ENCODE measurements at regions not wholly inside any gene's neighbourhood (a gene's known extent, or its start where the extent isn't known, plus 50 kb on each side); places are given as distances from the start of the nearest gene placed in this dataset.

DNA sequence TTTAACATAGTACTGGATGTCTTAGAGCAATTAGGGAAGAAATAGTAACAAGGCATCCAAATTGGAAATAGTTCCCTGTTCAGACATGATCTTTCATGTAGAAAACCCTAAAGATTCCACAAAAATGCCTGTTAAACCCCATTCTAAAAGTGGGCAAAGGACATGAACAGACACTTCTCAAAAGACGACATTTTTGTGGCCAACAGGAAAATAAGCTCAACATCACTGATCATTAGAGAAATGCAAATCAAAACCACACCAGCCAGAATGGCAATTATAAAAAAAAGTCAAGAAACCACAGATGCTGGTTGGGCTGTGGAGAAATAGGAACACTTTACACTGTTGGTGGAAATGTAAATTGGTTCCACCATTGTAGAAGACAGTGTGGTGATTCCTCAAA lies 109.9 kb upstream of the MOCS1 start:
- no peak for ATAC-seq

DNA sequence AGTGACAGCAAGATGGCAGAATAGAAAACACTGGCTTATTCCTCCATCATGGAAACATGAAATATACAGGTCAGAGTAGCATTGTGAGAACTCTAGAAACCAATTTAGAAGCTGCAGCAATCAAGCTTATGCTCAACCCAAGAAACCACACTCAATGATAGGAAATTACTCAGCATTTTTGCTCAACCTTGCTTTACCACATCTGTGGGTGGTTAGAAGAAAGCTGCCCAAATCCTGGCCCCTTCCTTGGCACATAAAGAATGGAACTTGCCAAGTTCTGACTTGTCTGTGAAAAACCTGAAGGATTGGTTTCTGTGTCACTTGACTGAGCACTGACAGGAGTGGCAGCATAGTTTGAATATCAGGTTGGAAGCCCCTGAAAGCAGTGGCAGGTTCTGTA lies 108.0 kb upstream of the MOCS1 start:
- intact Hi-C loops (cut with DNase I): no loop called here
- ATAC-seq (no peak), DNase-seq (ENCODE audit: missing footprints) (no peak)

More for the DNA sequence above, 109.9 kb upstream of the MOCS1 start:
- intact Hi-C loops (cut with DNase I): no loop called here
- no peak for DNase-seq (ENCODE audit: missing footprints)

DNA sequence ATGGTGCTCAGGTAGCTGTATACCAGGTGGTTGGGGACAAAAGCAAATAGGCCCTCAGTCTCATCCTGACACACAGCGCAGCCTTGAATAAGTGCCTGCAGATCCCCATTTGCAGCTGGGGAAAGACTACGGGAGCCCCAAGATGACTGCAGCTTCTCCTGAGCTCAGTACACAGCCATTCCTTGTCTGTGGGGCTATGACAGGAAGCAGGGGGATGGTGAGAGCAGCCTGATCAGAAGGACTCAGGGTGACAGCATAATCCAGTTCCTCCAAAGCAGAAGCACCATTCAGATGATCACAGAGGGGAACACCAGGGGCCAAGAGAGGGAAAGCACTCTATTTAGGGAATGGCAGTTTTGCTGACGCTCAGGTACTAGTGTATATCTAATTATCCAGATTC lies 104.8 kb upstream of the MOCS1 start:
- DNase-seq (ENCODE audit: missing footprints) (no peak), ATAC-seq (no peak)
- intact Hi-C loops (cut with DNase I): no loop called here

DNA sequence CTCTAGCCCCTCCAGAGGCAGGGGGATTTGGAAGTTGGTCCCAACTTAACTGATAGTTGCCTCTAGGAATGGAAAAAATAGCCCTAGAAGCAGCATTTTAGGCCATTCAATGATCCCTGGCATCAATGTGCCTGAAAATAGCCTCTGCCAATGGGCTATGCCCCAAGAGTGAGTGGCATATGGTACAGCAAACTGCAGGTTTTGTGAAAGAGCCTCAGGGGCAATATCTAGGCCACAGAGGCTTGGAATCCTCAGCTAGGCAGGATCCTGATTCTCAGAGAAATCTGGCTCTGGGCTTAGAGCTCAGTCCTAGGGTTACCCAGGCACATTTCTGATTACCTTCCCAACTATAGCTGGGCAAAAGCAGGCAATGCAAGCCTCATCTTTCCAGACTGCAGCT lies 104.4 kb upstream of the MOCS1 start:
- ATAC-seq: no peak
- intact Hi-C loops (cut with DNase I): no loop called here
- no peak for DNase-seq (ENCODE audit: missing footprints)

DNA sequence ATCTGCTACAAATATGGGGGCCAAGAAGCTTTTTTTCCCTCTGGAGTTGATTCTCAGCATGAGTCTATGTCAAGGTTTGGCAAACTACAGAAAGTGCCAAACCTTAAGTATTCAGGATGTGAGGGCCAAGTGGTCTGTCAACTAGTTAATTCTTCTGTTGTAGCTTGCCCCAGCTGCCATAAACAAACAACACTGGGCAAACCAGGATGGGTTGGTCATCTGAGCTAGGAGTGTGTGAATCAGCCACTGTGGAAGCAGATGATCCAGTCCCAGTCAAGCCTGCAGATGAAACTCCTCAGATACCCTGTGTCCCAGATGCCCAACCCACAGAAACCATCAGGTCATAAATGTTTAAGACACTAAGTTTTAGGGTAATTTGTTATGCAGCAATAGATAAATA lies 103.0 kb upstream of the MOCS1 start:
- ATAC-seq (no peak), DNase-seq (ENCODE audit: missing footprints) (no peak)
- intact Hi-C loops (cut with DNase I): no loop called here

DNA sequence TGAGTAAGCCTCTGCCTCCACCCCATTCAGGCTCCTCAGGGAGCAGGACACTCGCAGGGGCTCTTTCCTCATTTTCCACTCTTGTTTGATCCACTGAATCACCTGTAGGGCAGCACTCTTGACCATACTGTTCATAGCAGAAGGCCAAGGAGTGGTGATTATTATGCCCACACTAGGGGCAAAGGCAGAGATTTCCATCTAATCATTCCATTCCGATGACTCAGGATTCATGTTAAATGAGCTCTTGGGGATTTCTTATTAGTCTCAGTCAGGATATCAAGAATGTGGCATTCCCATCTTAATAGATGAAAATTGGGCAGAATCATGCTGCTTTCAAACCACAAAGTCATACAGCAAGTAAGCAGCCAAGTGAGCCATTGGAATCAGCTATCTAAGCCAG lies 101.9 kb upstream of the MOCS1 start:
- no peak for ATAC-seq
- intact Hi-C loops (cut with DNase I): no loop called here
- no peak for DNase-seq (ENCODE audit: missing footprints)

DNA sequence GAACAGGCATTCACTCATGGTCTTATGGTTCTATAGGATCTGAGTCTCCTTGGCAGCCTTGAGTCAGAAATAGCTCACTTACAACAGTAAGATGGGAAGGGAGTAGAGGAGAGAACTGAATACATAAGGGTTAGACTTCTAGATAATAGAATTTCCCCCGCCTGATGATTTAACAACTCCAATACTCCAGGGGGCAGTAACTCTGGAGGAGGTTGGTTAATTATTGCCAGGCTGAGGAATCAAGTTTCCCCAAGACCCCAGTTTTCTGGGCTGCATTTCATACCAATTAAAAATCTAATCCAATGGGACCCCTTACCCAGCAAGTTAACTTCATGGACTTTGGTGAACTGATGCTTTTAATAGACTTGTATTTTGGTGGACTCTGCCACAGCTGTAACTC lies 94.2 kb upstream of the MOCS1 start:
- ATAC-seq: no peak
- intact Hi-C loops (cut with DNase I): no loop called here
- DNase-seq (ENCODE audit: missing footprints): no peak

DNA sequence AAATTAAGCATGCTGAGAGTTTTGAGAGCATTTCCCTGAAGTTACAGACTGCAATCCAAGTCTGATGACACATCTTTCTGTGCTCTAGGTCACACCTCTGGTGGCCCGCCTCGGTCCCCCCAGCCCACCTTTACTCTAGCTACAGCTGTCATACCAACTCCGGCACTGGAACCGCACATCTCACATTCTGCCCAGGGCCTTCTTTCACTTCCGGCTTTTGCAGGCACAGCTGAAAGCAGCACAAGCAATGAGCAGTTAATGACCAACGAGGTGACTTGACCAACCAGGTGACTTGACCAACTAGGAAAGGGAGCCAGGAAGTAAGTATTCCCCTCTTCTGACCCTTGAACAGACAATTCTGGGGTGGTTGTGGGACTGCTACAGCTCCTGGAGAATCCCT lies 88.6 kb upstream of the MOCS1 start:
- intact Hi-C loops (cut with DNase I): no loop called here
- ATAC-seq (no peak), DNase-seq (ENCODE audit: missing footprints) (no peak)

DNA sequence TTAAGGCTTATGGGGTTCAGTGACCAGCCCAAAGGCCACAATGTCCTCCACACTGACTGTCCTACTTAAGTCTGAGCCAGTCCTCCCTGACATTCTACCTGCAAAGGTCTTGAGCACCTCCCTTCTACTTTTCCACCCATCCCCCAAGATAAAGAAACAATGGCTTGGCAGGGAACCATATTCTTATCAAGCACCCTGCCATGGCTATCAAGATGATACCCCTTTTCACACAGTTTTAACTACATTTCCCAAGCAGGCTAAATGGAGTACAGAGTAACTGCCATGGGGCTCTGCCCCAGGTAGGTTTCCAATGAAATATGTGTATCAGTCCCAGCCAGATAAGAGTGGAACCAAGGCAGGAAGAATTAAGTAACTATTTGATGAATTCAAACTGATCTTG lies 85.9 kb upstream of the MOCS1 start:
- no peak for ATAC-seq
- intact Hi-C loops (cut with DNase I): no loop called here
- DNase-seq (ENCODE audit: missing footprints): no peak

DNA sequence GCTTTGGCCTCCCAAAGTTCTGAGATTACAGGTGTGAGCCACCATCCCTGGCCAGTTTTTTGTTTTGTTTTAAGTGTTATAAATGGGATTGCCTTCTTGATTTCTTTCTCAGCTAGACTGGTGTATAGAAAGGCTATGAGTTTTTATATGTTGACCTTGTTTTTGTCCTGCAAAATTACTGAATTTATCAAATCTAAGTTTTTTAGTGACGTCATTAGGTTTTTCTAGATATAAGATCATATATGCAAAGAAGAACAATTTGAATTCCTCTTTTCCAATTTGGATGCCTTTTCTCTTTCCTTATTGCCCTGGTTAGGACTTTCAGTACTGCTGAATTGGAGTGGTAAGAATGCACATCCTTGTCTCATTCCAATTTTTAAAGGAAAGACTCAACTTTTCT lies 81.3 kb upstream of the MOCS1 start:
- intact Hi-C loops (cut with DNase I): no loop called here
- DNase-seq (ENCODE audit: missing footprints): no peak
- no peak for ATAC-seq

DNA sequence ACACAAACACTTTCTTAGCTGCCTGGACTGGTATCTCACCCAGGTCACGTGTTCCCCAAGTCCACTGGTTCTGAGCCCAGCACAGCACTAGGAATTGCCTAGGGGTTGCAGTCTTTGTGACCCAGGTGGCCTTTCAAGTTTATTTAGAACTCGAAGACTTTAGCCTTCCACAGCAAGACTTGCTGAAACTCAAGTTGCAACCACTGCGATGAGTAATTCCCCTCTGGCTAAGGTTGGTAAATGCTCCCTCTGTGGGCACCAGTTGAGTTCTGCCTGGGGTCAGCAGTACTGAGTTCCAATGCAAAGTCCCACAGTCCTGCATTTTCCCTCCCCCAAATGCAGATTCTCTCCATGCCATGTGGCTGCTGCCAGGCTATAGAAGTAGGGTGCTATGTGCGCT lies 77.6 kb upstream of the MOCS1 start:
- DNase-seq (ENCODE audit: missing footprints) (no peak), ATAC-seq (no peak)
- intact Hi-C loops (cut with DNase I): no loop called here

DNA sequence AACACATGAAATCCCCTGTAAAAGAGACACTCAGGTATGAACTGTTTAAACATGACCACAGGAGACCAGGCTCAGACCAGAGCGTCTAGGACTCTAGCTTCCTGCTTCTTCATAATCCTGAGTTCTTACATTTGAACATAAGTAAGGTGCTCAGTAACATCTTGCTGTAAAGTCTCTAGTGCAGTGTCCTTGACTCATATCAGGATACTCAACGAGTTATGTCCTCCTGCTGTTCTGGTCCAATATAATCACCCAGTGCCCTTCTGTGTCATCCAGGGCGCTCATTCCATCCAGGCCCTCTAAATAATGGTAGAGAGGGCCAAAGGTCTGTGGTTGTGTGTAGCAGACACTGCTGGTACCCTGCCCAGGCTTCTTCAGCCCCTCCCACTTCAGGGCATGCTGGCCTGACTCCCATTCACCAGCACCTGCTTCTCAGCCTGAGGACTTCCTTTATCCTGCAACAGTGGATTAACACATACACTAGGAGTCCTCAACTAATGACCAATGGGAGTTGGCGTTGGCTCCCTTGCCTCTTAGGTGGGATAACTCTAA lies 66.8 kb upstream of the MOCS1 start:
- intact Hi-C loops (cut with DNase I): no loop called here
- ATAC-seq: no peak
- DNase-seq (ENCODE audit: missing footprints): no peak

DNA sequence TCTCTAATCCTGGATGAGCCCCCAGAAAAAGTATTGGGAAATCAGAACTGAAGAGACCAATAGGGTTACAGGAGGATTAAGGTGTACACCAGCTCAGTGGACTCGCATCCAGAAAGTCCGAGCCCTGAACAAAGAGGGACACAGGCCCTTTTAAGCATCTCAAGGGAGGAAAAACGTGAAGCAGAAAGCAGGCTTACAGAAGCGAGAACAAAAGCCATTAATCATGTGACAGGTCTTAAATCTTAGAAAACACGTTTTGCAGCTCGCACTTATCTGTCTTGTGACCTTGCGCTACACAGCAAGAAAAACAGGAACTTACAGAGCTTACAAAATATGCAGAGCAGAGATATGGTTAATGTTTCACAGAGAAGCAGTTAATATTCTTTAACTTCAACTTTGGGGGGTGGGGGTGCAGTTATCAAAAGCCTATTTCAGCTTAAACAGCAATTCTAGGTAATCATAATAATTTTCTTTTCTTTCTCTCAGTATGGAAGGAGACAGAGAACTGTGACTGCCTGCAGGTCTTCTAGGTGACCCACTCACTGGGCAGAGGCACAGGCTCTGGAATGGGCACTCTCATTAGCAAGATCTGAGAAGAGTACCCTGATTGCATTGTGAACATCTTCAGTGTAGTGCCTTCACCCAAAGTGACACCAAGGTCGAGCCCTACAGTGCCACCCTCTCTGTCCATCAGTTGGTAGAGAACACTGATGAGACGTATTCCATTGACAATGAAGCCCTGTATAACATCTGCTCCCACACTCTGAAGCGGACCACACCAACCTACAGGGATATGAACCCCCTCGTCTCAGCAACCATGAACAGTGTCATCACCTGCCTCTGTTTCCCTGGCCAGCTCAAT lies 65.0 kb upstream of the MOCS1 start:
- intact Hi-C loops (cut with DNase I): no loop called here
- DNase-seq (ENCODE audit: missing footprints): no peak
- ATAC-seq: no peak

DNA sequence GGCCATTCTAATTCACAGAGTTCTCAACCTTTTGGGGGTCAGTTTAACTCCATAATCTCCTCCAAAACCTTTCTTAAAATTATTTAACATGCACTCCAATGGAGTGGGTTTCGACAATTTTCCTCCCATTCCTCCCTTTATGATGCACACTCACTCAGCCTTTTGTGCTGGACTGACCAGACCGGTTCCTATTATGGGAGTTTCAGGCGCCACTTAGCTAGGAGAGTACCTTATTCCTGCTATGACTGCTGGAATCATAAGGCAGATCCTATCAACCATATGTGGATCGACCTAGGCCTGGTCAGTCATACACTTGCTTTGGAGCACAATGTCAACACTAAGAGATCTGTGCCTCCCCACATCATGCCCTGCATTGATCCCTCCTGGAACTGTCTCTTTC lies 63.9 kb upstream of the MOCS1 start:
- intact Hi-C loops (cut with DNase I): no loop called here

DNA sequence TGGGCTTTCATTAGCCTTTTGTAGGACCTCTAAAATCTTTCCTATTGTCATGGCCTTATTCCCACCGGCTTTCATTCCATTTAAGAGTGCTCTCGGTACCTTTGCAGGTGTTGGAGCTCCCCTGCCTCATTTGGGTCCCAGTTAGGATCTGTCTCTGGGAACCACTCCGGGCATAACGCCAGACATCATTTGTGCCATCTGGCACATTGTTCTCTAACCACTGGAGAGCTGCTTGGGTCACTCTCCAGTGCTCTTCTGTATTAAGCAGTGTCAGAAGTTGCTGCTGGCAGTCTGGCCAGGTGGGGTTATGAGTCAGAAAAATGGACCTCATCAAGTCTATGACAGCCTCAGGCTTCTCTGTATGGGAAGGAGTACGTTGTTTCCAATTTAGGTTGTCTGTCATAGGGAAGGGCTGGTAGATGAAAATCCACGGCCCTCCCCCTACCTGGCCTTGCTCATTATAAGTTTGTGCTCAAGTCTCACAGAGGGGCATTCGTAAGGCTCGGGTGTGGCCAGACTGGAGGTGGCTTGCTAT lies 62.9 kb upstream of the MOCS1 start:
- intact Hi-C loops (cut with DNase I): no loop called here
- no peak for ATAC-seq
- DNase-seq (ENCODE audit: missing footprints): no peak

More for the DNA sequence above, 63.9 kb upstream of the MOCS1 start:
- DNase-seq (ENCODE audit: missing footprints) (no peak), ATAC-seq (no peak)

DNA sequence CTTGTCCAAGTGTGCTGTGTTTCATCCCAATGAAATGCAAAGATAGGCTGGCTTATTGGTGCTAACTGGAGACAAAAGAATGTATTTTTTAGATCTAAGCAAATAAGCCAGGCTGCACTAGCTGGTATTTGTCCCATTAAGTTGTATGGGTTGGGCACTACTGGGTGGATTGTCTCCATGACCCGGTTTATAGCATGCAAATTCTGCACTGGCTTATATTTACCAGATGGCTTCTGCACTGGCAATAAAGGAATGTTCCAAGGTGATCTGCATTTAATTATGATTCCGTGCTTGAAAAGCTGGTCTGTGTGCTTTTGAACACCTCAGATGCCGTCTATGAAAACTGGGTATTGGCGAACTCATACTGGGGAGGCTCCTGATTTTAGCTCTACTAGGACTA lies 61.4 kb upstream of the MOCS1 start:
- ATAC-seq (no peak), DNase-seq (ENCODE audit: missing footprints) (no peak)
- intact Hi-C loops (cut with DNase I): no loop called here

DNA sequence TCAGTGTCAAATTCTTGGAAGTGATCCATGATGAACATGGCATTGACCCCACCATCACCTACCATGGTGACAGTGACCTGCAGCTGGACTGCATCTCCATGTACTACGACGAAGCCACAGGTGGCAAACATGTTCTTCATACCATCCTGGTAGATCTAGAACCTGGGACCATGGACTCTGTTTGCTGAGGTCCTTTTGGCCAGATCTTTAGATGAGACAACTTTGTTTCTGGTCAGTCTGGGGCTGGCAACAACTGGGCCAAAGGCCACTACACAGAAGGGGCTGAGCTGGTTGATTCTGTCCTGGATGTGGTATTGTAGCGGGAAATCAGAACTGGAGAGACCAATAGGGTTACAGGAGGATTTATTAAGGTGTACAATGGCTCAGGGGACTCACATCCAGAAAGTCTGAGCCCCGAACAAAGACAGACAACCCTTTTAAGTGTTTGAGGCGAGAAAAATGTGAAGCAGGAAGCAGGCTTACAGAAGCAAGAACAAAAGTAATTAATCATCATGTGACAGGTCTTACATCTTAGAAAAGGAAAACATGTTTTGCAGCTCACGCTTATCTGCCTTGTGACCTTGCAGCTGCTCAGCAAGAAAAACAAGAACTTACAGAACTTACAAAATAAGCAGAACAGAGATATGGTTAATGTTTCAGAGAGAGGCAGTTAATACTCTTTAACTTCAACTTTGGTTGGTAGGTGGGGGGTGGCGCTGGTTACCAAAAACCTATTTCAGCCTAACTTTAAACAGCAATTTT lies 58.8 kb upstream of the MOCS1 start:
- no peak for DNase-seq (ENCODE audit: missing footprints)
- ATAC-seq: no peak
- intact Hi-C loops (cut with DNase I): no loop called here
